ENCODE measurements at regions not wholly inside any gene's neighbourhood (a gene's known extent, or its start where the extent isn't known, plus 50 kb on each side); places are given as distances from the start of the nearest gene placed in this dataset.
"Not testable (repeated sequence)": the region's sequence is repeated elsewhere in the genome, so short reads cannot be mapped to it uniquely, and the experiment has no call there.

DNA sequence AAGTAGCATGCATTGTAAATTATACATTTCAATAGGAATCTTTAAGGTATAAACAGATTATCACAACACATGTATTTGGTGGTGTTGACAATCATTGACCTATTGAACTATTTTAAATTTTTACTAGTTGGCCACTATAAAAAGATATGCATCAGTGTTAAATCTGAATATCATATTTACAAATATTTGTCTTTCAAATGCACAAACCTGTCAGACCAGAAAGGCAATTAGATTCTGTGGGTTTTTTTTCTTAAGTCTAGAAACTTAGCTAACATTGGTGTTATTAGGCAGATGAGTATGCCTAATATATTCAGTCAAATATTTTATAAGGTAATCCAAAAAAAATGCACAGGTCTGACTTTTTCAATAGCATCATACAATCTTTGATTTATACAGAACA is 241.4 kb upstream of the DGKB start:
- DNase-seq = no peak

DNA sequence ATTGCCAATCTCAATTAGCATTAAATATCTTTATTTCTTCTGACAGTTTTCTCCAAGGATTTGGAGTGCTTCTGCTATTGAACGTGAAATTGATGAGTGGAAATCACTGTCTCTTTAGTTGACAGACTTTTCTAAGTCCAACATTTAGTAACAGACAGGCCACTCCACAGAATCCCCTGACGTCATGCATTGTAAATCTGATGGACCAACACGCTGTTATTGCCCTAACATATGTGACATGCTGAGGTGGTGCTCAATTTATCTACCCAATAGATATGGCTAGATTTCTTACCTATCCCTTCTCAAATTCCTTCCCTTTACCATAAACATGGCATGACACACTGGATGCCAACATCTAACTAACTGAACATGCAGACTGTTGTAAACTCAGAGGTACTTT is 240.6 kb upstream of the DGKB start:
- no peak for DNase-seq

DNA sequence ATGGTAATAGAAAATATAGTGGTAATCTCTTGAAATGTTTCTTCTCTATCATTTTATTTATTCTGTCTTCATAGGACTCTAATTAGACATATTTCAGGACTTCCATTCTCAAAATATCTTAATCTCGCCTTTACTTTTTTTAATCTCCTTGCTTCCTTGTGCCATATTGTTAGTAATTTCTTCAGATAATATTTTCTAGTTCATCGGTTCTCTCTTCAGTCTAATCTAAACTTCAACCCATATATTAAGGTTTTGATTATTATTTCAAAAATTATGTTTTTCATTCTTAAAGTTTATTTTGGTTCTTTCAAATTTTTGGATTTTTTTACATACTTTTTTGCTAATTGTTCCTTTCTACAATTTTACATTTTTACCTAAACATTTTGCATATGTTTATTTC is 237.9 kb upstream of the DGKB start:
- DNase-seq = no peak

DNA sequence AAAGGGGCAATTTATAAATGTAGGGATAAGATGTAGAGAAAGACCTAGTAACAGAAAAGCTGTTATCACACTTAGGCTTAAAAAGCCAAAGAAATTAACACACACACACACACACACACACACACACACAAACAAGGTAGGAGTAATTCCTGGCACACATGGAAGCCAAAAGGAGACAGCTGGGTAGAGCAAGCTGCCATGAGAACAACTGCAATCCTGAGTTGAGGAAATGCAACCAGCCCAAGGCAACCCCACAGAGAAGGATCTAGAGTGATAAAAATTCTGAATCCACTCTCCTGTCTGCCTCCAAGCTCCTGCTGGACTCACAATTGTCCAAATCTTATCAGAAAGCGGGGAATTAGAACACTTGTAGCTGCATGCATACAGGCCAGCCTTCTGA is 229.1 kb upstream of the DGKB start:
- DNase-seq = no peak

DNA sequence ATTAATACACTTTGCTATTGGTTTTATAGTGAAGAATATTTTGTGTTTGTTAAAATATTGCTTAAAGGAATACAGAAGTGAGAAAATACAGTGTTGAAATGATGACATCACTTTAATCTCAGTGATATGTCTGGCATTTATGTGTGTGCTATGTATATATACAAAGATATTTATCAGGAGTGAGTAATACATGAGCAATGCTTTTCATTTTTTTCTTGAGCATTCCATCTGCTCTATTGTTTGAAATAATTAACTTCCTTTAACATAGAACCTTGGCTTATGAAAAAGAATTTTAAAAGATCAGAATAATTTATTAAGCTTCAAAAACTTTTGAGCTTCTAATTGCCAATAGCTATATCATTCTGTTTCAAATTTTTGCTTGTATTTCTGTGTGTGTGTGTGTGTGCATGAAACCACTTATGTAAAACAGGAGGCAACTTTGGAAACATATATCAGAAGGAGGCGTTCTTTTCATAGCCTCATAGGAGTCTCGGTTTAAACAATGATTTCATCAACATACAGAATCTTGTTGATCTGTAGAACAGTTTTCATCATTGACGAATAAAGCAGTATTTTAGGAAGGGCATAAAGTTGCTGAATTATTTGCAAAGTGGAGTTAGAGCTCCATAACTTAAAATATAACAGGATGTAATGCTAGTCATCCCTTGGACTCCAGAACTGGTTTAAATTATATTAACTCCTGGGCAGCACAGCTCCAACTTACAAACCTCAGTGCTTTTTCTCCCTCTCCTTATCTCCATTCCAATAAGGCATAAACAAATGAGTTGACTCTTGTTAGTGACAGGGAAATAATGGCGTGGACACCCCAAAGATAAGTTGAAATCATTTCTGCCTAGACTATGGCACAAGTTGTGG is 228.4 kb upstream of the DGKB start:
- DNase-seq = no peak

DNA sequence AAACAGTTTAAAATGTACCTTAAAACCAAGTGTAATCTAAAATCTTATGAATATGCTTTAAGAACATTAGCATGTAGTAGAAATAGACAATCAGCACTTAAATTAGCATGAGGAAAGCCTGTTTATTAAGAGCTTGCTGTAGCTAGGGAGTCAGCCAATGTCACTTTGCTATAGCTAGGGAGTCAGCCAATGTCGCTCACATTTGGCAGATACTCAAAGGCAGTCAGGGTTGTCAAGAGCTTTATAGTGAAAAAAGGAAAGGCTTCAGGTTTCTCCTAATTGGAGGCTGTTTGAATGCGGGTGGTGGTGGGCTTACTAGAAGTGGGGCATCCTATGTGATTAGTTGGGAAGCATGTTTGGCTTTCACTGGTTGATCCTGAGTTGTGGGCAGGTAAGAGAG is 226.2 kb upstream of the DGKB start:
- no peak for DNase-seq

DNA sequence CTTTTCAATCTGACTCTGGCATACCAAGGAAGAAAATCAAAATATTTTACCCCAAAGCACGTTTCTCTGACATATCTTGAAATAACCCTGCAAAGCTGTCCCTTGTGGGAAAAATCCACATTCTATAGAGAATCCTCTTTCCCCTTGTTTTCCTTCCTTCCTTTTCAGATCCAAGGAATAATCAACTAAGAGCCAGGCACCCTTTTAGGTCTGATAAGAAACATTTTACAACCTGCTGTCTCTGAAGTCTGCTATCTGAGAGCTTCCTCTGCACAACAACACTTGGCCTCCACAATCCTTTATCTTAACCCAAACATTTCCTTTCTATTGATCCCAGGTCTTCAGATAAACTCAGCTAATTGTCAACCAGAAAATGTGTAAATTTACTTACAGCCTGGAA is 224.1 kb upstream of the DGKB start:
- not testable (repeated sequence) for DNase-seq

DNA sequence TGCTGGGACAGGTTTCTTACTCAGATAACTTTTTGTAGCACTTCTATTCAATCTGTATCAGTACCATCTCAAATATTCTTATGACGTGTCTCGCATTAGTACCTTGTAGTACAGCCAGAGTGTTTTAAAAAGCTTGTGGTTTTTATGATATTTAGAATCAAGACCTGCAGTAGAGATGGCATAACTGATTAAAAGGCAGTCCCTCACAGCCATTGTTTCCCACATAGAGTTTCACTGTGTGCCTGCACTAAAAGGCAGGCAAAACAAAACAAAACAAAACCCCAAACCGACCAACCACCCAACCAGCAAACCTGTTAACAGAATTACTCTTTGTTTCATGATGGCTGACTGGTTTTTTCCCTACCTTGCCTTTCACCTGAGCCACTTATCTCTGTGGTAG is 221.3 kb upstream of the DGKB start:
- DNase-seq = no peak

DNA sequence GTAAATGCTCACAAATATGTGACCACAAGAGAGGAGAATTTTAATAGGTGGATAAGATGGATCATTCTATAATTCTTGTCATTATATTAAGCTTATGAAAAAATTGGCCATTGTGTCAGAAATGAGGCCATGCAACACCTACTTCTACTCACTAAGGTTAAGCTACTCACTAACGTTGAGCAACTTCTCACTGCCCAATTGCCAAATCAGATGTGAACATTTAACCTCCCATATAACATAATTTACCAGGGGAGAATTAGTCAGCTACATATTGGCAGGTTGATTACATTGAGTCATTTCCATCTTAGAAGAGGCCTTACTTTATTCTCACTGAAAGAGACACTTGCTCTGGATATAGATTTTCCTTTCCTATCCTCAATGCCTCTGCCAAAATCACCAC is 211.2 kb upstream of the DGKB start:
- no peak for DNase-seq

DNA sequence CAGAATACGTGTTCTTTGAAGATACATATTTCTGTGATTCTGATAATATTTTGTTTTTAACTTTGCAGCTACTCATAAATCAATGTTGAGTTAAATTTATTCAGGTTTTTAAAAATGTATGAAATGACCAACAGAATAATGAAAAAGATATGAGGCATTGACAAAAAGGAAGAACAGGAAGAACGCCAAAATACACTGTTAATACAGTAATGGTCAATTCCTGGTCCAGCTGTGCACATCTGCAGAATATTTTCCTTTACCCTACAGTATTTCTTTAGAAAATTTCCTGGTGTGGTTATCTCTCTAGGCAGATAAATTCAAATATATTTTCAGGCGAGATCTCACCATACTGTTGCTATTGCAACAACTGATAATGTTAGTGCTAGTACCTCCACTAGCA is 203.2 kb upstream of the DGKB start:
- no peak for DNase-seq

DNA sequence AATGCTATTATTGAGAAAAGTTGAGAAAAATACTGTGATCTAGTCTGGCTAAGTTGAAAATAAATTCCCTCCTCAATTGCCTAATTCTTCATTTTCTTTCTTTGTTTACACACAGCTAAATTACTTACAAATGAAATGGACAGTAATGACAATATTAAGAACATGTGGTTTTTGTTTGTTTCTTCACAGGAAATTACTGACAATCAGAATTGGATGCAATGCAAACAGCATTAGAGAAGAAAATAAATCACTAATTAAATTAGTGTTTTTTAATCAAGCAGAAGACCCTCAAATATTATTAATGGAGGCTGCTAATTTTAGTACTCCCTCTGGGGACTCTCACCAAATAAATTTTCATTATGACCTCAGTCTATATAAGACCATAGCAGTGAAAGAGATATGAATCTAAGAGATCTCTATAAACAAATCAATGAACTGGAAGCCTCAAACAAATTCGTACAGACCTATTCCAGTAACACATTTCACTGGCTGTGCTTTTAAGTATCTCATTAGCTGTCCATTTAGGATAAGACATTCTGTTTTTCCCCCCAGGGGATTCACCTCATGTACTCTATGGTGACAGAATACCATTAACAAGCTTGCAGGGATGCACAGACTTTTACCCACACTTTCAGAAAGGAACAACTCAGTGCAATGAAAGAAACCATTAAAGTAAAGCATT is 202.0 kb upstream of the DGKB start:
- DNase-seq = no peak

DNA sequence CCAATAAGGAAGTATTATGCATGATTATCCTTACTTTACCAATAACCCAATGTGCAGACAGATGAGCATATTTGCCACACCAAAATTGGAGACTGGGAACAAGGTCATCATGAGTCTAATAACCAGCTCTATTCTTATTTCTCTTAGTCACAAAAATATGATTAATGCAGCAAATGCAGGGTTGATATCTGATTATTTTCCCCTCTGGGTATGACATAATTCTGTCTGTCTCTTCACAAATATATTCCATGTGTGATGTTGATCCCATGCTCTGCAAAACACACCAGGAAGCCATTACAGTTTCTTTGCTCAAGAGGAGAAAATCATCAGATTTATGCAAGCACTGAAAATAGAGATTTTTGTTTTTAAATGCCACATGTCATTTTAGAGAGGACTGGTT is 196.5 kb upstream of the DGKB start:
- no peak for DNase-seq

DNA sequence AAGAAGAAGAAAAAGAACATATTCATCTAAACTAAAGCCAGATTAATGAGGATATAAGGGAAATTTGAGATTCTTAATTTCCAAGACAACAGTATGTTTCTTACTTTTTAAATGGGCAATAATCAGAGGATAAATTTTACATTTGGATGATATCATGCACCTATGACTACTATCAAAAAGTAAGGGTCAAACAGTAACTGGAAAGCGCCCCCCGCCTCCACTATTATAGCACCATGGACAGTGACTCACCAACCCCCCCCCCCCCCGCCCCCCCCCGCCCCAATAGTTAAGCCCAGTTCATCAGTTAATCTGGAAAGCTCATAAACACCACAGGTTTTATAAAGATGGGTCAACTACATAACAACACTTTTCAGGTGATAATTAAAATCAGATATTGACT is 194.3 kb upstream of the DGKB start:
- no peak for DNase-seq

DNA sequence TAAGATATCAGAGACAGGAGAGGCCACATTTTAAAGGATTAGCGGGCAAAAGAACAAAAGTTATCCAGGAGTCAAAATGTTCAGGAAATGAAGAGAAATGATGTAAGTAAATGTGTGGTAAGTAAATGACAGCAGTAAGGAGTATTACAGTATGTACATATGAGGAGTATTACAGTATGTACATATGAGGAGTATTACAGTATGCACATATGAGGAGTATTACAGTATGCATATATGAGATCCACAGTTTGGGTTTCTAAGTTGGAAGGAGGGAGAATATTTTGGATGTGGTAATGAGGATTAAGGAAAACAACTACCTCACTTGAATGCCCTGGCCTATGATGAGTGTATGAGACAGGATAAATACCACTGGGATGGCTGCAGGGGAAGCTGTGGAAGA is 192.4 kb upstream of the DGKB start:
- no peak for DNase-seq

DNA sequence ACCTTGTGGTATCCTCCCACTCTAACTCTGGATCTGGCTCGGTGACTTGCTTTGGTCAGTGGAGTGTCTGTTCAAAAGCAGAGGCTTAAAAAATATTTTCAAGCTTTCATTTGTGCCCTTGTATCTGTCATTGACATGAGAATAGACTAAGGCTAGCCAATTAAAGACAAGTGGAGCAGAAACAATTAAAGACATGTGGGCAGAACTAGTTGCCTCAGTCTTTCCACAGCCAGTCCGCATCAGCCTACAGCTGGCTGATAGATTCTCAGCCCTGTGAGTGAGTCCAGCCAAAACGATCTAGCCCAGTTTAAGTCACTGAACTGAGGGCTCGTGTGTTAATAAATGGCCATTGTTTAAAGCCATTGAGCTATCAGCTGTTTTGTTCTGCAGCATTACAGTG is 185.2 kb upstream of the DGKB start:
- DNase-seq = no peak

DNA sequence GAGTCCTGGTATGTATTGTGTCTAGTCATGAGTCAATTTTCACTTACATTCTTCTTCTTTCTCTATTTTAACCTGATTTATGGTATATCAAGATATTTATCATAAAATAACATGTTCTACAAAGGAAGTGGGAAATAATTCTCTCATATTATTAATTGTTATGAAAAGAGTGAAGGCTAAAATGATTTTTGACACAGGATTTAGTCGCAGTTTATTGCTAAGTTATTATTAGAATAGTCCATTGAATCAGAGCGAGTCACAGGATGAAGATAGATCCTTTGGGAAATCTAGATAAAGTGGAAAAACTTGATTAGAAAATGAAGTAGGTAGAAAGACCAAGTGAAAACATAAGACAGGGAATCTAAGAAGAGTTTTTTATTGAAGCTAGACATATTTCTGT is 184.3 kb upstream of the DGKB start:
- DNase-seq = no peak

DNA sequence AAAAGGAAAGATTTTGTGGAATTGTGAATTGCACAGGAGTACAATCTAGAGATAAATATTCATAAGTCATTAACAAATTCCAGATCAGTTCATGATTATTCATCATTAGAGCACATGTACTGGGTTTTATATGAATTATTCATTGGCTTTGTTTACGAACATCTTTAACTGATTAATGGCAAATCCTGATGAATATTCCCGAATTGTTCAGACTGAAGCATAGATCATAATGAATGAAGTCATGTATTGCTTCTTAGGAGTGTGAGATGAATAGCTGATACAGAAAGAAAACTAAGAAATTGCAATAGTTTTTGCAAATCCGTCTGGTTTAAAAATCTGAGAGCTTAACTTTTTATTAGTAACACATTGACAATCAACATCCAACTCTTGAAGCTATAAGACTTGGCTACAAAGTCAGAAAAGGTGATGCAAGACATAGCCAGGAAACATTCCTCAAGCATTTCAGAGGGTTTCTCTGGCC is 183.6 kb upstream of the DGKB start:
- no peak for DNase-seq

DNA sequence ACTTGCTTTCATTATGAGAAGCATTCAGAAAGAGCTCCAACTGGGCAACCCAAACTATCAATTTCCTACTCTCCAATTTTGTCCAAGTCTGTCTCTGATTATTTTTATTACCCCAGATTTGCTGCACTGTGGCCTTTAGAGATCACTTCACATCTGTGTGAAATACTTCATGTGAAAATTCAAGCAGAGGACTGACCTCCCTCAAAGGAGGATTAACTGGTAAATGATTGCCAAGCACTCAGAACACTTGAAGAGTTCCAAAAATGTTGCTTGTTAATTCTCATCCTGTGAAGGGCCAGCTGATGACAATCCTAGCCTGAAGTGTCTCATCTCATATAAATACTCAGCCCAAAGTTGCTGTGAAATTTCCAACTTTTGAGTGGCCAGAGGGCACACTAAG is 182.8 kb upstream of the DGKB start:
- no peak for DNase-seq

DNA sequence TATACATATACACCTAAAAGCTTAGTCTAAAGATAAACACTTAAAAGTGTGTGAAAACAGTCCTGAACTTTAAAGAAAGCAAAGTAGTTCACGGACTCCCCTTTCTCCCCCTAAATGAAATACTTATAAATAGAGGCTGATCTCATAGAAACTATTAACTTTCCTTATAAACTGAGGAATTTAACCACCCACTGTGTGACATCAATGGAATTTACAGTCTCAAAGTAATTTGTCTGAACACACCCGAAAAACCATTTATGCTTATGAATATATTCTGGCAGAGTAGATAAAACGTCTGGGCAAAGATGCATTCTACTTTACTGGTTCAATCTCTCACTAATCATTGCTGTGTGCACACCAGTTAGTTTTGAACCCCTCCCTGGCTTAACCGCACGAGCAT is 181.8 kb upstream of the DGKB start:
- DNase-seq = no peak

DNA sequence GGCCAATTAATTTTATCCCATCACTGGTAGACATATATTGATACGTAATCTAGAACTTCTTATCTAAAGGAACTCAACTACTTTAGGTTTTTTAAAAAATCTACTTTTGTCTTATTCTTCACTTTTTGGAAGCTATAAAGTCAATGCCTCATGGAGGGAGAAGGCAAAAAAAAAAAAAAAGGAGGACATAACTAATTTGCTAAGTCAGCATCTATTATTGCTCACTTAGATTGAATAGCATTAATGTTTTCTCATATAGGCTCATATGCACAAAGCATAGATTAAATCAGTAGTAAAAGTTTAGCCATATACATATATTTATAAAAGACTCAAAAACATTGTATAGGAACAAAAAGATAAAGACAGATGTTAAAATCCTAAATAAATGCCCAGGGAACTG is 179.3 kb upstream of the DGKB start:
- DNase-seq = no peak

DNA sequence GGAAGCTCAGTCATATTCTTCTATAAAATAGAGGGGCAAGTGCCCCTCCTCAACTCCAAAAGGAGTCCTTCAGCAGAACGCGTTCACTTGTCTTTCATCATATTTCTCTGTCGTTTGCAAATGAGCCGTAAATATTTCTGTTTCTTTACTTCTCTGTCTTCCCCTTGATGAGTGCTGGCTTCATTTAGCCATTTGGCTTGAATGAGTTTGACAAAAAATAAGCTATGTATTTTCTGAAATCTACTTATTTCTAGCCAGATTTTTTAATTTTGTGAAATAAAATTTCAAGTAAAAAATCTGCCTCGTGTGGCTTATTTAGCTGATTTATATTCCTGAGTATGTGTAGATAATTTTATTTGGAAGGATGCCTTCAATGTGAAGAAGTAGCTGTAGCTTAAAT is 170.8 kb upstream of the DGKB start:
- DNase-seq = no peak

DNA sequence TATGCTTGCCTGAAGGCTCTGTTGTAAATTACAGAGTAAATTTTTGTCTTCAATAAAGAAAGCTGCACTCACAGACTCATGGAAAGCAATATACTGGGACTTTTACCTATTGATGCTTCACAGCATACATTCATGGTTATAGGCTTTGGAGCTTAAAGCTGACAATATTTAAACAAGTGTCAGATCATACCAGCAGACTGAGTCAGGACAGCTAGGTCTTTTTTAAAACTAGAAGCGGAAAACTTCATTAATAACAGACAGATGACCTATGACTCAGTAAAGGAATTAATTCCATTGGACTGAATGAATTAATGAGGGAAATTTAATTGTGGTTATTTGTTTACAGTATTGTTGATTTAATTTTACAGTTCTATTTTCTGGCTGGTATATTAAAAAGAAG is 165.8 kb upstream of the DGKB start:
- DNase-seq = no peak

DNA sequence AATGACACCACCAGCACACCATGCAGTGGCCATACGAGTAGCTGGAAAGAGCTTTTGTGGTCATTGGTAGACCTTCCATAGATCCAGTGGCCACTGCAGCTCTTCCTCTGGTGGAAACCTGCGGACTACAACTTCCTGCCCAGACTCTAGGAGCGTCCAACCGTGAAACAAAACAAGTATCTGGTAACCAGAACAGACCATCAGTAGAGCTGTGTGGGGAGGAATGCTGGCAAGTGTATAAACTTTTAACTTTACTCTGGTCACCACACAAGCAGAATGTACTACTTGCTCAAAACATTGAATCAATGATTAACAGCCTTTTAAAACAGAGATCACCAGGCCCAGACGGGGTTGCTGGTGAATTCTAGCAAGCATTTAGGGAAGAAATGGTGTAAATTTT is 154.7 kb upstream of the DGKB start:
- DNase-seq = no peak

DNA sequence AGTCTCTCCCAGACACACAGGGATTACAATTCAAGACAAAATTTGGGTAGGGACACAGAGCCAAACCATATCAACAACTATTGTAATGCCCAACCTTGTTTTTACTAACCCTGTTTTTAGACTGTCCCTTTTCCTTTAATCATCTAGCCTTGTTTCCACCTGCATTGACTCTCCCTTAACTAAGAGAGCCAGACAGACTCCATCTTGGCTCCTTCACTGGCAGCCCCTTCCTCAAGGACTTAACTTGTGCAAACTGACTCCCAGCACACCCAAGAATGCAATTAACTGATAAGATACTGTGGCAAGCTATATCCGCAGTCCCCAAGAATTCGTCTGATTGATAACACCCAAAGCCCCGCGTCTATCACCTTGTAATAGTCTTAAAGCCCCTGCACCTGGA is 151.8 kb upstream of the DGKB start:
- not testable (repeated sequence) for DNase-seq

DNA sequence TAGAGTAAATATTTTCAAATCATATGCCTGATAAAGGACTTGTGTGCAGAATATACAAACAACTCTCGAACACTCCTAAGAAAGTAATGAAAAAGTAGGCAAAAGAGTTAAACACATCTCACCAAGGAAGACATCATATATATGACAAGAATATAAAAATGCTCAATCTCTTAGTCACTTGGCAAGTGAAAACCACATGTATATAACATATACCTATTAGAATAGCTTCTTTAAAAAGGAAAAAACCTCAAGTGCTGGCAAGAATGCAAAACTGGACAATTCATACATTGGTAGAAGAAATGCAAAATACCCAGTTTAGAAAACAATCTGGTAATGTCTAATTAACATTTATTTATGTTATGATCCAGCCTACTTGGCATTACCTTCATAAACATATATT is 146.6 kb upstream of the DGKB start:
- DNase-seq = no peak
